Caco-2 (cell line): ENCODE measurements at regions not wholly inside any gene's neighbourhood (a gene's known extent, or its start where the extent isn't known, plus 50 kb on each side); places are given as distances from the start of the nearest gene placed in this dataset.

Experiments used
- BruUV-seq: library from RNA; stranded (reverse); fragments of 400-500 nt; replicated peaks from 2 replicates; lab custom pipeline; 2021; lab: Mats Ljungman, UMichigan
- CTCF ChIA-PET: fragments of 300-600 bp; sonication (Branson Sonifier 250); formaldehyde crosslinking; loops from one replicate; lab custom pipeline; 2022; ENCODE audit warnings: antibody characterized with exemption; lab: Charles Lee
- POLR2A ChIA-PET: fragments of 300-600 bp; sonication (Branson Sonifier 250); formaldehyde crosslinking; loops from one replicate; lab custom pipeline; 2022; ENCODE audit warnings: antibody characterized with exemption; lab: Charles Lee
- DNase-seq, 2 experiments: peaks; one replicate each; pipeline versions ENCODE4 v3.0.0 to v3.0.0-alpha.2; 2020 to 2022
- H3K27me3 ChIP-seq: replicated peaks from 2 replicates; pipeline ENCODE4 v1.6.0; 2011; ENCODE audit warnings: low read length; ENCODE audit not compliant: control insufficient read depth, insufficient read depth
- H3K36me3 ChIP-seq: 2 replicates; pipeline ENCODE4 v1.5.1; 2011; ENCODE audit warnings: low read length; ENCODE audit not compliant: control insufficient read depth, insufficient read depth
- H3K4me1 ChIP-seq: fragments of 250-450 bp; sonication (Bioruptor Pico); 2 replicates; pipeline ENCODE4 v1.5.1; 2020; ENCODE audit warnings: mild to moderate bottlenecking
- H3K4me3 ChIP-seq: 2 replicates; pipeline ENCODE4 v1.5.1; 2011; ENCODE audit warnings: low read depth, mild to moderate bottlenecking, control low read depth, low read length
- H3K9me3 ChIP-seq: fragments of 250-450 bp; sonication (Bioruptor Pico); 2 replicates; pipeline ENCODE4 v1.5.1; 2020; ENCODE audit warnings: mild to moderate bottlenecking, moderate library complexity
- H3K27ac Mint-ChIP-seq: one replicate; pipeline ENCODE4 v1.8.0; 2022; ENCODE audit warnings: mixed read lengths; ENCODE audit not compliant: unreplicated experiment
- H3K27me3 Mint-ChIP-seq: one replicate; pipeline ENCODE4 v1.8.0; 2022; ENCODE audit warnings: mixed read lengths; ENCODE audit not compliant: insufficient read depth, unreplicated experiment
- H3K36me3 Mint-ChIP-seq: one replicate; pipeline ENCODE4 v1.8.0; 2022; ENCODE audit warnings: mild to moderate bottlenecking, mixed read lengths; ENCODE audit not compliant: insufficient read depth, unreplicated experiment
- H3K4me1 Mint-ChIP-seq: one replicate; pipeline ENCODE4 v1.8.0; 2022; ENCODE audit warnings: low read depth, mixed read lengths; ENCODE audit not compliant: unreplicated experiment
- H3K4me3 Mint-ChIP-seq: one replicate; pipeline ENCODE4 v1.8.0; 2022; ENCODE audit warnings: mild to moderate bottlenecking, moderate library complexity, mixed read lengths; ENCODE audit not compliant: unreplicated experiment
- H3K9me3 Mint-ChIP-seq: one replicate; pipeline ENCODE4 v1.8.0; 2022; ENCODE audit warnings: mixed read lengths; ENCODE audit not compliant: unreplicated experiment
- intact Hi-C: fragments of 100-400 bp; cut with micrococcal nuclease; formaldehyde crosslinking; loops from one replicate; pipeline ENCODE4 v1.10.0; 2022; ENCODE audit not compliant: unreplicated experiment
- TF ChIP-seq, protein P1 (sequence below), 2 experiments: fragments of 200-600 bp in 1 of 2; IDR thresholded peaks; 1 replicate in 1 of 2; 2 replicates in 1 of 2; pipeline versions ENCODE4 v1.5.1 to v1.8.0; 2011 to 2022; ENCODE audit warnings: antibody characterized with exemption in 1 of 2, control low read depth in 1 of 2, inconsistent platforms in 1 of 2, low read depth in 1 of 2, low read length in 1 of 2, mild to moderate bottlenecking in 1 of 2, moderate library complexity in 1 of 2; ENCODE audit not compliant: insufficient read depth in 1 of 2, severe bottlenecking in 1 of 2, unreplicated experiment in 1 of 2

DNA sequence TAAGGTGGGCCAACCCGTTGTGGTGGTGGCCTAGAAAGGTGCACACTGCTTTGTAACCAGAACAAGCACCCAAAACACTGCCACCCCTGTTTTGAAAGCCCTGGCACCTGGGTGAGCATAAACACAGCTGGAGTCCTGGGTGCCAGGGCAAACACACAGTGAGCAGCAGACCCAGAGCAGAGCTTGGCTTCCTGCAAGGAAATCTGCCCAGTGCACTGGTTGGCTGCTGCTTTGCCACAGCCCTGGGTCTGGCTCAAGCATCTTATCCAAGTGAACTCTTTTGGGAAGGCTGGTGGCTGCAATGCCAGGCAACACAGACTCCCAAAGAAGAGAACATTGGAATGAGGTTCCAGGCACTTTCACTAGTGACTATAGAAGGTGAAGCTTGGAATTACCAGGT lies 145.5 kb upstream of the PDE1C start:
- Histone ChIP-seq H3K27me3 (no peaks in the 10 kb centered on the region), H3K9me3 (no peaks in the 10 kb centered on the region), H3K4me1 (no peaks in the 10 kb centered on the region), H3K4me3 (no peak overlapping the region), H3K36me3 (no peaks in the 10 kb centered on the region)
- H3K4me3 Mint-ChIP-seq: no peak overlapping the region
- DNase-seq: no peak
- TF ChIP-seq, protein P1, sequence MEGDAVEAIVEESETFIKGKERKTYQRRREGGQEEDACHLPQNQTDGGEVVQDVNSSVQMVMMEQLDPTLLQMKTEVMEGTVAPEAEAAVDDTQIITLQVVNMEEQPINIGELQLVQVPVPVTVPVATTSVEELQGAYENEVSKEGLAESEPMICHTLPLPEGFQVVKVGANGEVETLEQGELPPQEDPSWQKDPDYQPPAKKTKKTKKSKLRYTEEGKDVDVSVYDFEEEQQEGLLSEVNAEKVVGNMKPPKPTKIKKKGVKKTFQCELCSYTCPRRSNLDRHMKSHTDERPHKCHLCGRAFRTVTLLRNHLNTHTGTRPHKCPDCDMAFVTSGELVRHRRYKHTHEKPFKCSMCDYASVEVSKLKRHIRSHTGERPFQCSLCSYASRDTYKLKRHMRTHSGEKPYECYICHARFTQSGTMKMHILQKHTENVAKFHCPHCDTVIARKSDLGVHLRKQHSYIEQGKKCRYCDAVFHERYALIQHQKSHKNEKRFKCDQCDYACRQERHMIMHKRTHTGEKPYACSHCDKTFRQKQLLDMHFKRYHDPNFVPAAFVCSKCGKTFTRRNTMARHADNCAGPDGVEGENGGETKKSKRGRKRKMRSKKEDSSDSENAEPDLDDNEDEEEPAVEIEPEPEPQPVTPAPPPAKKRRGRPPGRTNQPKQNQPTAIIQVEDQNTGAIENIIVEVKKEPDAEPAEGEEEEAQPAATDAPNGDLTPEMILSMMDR (IDR thresholded peaks at IDR 0.05; ENCODE audit: insufficient read depth in 1 of 2, low read depth in 1 of 2, low read length in 1 of 2, severe bottlenecking in 1 of 2, unreplicated experiment in 1 of 2): no peak
- no peaks in the 10 kb centered on the region for H3K9me3 Mint-ChIP-seq
- H3K36me3 Mint-ChIP-seq: no peaks in the 10 kb centered on the region
- peaks cover 22% of the 10 kb centered on the region for H3K27me3 Mint-ChIP-seq
- intact Hi-C loops: no loop called here
- CTCF ChIA-PET: no interaction called here
- no peak overlapping the region for H3K27ac Mint-ChIP-seq
- no peaks in the 10 kb centered on the region for H3K4me1 Mint-ChIP-seq
- POLR2A ChIA-PET: no interaction called here
- BruUV-seq: no TSS peak

DNA sequence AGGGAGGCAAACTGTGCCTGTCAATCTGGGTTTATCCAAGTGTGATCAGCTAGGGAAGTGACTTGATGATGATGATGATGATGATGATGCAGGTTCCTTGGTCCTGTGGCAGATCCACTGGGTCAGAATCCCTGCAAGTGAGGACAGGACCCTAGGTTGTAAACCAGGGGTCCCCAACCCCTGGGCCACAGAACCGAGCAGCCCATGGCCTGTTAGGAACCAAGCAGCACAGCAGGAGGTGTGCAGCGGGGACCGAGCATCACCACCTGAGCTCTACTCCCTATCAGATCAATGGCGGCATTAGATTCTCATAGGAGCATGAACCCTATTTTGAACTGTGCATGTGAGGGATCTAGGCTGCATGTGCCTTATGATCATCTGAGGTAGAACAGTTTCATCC lies 144.7 kb upstream of the PDE1C start:
- ChIA-PET POLR2A (no interaction called here), CTCF (no interaction called here)
- Histone ChIP-seq H3K9me3 (no peaks in the 10 kb centered on the region), H3K36me3 (no peaks in the 10 kb centered on the region), H3K4me3 (no peak overlapping the region), H3K27me3 (no peaks in the 10 kb centered on the region), H3K4me1 (no peaks in the 10 kb centered on the region)
- Mint-ChIP-seq H3K9me3 (no peaks in the 10 kb centered on the region), H3K27me3 (peaks cover 23% of the 10 kb centered on the region), H3K4me1 (no peaks in the 10 kb centered on the region), H3K4me3 (no peak overlapping the region), H3K36me3 (no peaks in the 10 kb centered on the region), H3K27ac (no peak overlapping the region)
- TF ChIP-seq, protein P1 (IDR thresholded peaks at IDR 0.05; ENCODE audit: insufficient read depth in 1 of 2, low read depth in 1 of 2, low read length in 1 of 2, severe bottlenecking in 1 of 2, unreplicated experiment in 1 of 2): no peak
- intact Hi-C loops: no loop called here
- no peak for DNase-seq
- BruUV-seq: no TSS peak

DNA sequence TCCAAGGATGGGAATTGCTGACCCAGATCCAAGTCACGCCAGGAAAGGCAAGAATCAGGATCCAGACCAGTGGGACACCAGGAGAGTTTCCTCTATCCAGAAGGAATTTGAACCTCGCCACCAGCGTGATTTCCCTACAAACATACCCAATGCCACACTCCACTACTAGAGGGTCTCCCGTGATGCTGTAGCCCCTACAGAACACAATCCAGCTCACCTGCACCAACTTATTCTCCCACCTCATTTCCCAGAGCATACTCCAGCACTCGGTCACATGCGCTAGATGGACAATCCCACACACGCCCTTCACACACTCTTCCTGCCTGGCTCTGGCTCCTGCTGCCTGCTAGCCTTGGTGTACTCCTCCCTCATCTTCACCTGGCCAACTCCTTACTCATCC lies 142.1 kb upstream of the PDE1C start:
- Histone ChIP-seq H3K36me3 (no peaks in the 10 kb centered on the region), H3K4me3 (no peak overlapping the region), H3K4me1 (no peaks in the 10 kb centered on the region), H3K27me3 (no peaks in the 10 kb centered on the region), H3K9me3 (no peaks in the 10 kb centered on the region)
- no TSS peak for BruUV-seq
- no peak for DNase-seq
- Mint-ChIP-seq H3K4me3 (no peak overlapping the region), H3K36me3 (no peaks in the 10 kb centered on the region), H3K9me3 (no peaks in the 10 kb centered on the region), H3K27ac (no peak overlapping the region), H3K27me3 (peaks cover 25% of the 10 kb centered on the region), H3K4me1 (no peaks in the 10 kb centered on the region)
- TF ChIP-seq, protein P1 (IDR thresholded peaks at IDR 0.05; ENCODE audit: insufficient read depth in 1 of 2, low read depth in 1 of 2, low read length in 1 of 2, severe bottlenecking in 1 of 2, unreplicated experiment in 1 of 2): no peak
- CTCF ChIA-PET: interaction anchor here (3.0 kb wide), 1 partner anchor 267 kb away, joined by 32 read pairs; no protein-coding TSS in a partner anchor
- intact Hi-C loops: no loop called here
- POLR2A ChIA-PET: no interaction called here
